ENCODE measurements at regions not wholly inside any gene's neighbourhood (a gene's known extent, or its start where the extent isn't known, plus 50 kb on each side); places are given as distances from the start of the nearest gene placed in this dataset.

DNA sequence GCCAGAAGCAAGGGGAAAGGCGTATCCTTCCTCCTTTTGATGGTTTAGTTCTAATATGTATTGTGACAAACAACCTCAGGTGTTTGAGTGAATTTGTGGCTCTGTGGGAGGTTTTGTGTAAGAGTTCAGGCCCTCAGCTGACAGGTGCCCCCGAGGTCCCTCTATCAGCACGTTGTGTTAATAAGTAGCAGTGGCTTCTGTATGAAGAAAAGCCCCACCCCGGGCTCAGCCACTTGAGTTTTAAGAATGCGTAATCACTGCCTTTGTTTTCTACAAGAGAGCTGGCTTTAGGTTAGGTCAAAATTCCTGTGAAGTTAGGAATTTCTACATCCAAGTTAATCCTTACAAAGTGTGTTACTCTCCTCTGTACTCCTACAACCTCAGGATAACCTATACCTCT is 92.4 kb upstream of the PGBD5 start:
- Histone ChIP-seq H3K9ac (ENCODE audit: low read depth, low read length, poor library complexity, severe bottlenecking) (no peak overlapping the region), H3K4me3 (ENCODE audit: low read length, poor library complexity, severe bottlenecking) (no peak overlapping the region), H3K27me3 (ENCODE audit: insufficient read depth, low read length, poor library complexity, severe bottlenecking) (no peaks in the 10 kb centered on the region), H3K36me3 (ENCODE audit: insufficient read depth, low read length) (no peaks in the 10 kb centered on the region), H3K9me3 (ENCODE audit: insufficient read depth, low read depth, low read length) (no peaks in the 10 kb centered on the region), H3K4me1 (ENCODE audit: insufficient read depth, low read length, poor library complexity, severe bottlenecking) (no peaks in the 10 kb centered on the region), H3K79me2 (ENCODE audit: insufficient read depth, low read length) (no peaks in the 10 kb centered on the region), H3K4me2 (ENCODE audit: low read depth, low read length, poor library complexity, severe bottlenecking) (no peak overlapping the region), H2AFZ (ENCODE audit: low read length) (no peak overlapping the region), H3F3A (ENCODE audit: low read depth) (no peaks in the 10 kb centered on the region), H4K20me1 (ENCODE audit: insufficient read depth, low read length, poor library complexity, severe bottlenecking) (no peaks in the 10 kb centered on the region), H3K9me2 (replicated peaks; ENCODE audit: low read depth, low read length) (no peaks in the 10 kb centered on the region)
- TF ChIP-seq CTCF (conservative IDR thresholded peaks at IDR 0.05; ENCODE audit: low read length) (no peak), EZH2phosphoT487 (IDR thresholded peaks at IDR 0.05; ENCODE audit: borderline replicate concordance) (no peak)

- Histone ChIP-seq H3K36me3 (ENCODE audit: insufficient read depth, low read length) (no peaks in the 10 kb centered on the region), H3F3A (ENCODE audit: low read depth) (no peaks in the 10 kb centered on the region), H3K9ac (ENCODE audit: low read depth, low read length, poor library complexity, severe bottlenecking) (no peak overlapping the region), H2AFZ (ENCODE audit: low read length) (no peak overlapping the region), H3K4me3 (ENCODE audit: low read length, poor library complexity, severe bottlenecking) (no peak overlapping the region), H3K9me2 (replicated peaks; ENCODE audit: low read depth, low read length) (no peaks in the 10 kb centered on the region), H3K4me2 (ENCODE audit: low read depth, low read length, poor library complexity, severe bottlenecking) (no peak overlapping the region), H3K4me1 (ENCODE audit: insufficient read depth, low read length, poor library complexity, severe bottlenecking) (no peaks in the 10 kb centered on the region), H3K27me3 (ENCODE audit: insufficient read depth, low read length, poor library complexity, severe bottlenecking) (no peaks in the 10 kb centered on the region), H3K9me3 (ENCODE audit: insufficient read depth, low read depth, low read length) (no peaks in the 10 kb centered on the region), H3K79me2 (ENCODE audit: insufficient read depth, low read length) (no peaks in the 10 kb centered on the region), H4K20me1 (ENCODE audit: insufficient read depth, low read length, poor library complexity, severe bottlenecking) (no peaks in the 10 kb centered on the region)
- TF ChIP-seq EZH2phosphoT487 (IDR thresholded peaks at IDR 0.05; ENCODE audit: borderline replicate concordance) (no peak), CTCF (conservative IDR thresholded peaks at IDR 0.05; ENCODE audit: low read length) (no peak)
Measured at GRCh38 chr1:230517786-230518185, 91.7 kb upstream of the PGBD5 start.

DNA sequence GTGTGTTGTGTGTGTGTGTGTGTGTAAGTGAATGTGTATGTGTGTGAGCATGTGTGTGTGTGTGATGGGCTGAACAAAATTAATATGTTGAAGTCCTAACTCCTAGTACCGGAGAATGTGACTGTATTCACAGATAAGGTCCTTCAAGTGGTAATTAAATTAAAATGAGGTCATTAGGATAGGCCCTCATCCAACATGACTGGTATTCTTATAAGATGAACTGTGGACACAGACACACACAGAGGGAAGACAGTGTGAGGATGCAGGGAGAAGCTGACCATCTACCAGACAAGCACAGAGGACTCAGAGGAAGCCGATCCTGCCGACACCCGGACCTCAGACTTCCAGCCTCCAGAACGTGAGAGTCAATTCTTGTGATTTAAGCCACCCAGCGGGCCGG is 91.2 kb upstream of the PGBD5 start:
- Histone ChIP-seq H3K79me2 (ENCODE audit: insufficient read depth, low read length) (no peaks in the 10 kb centered on the region), H3K9ac (ENCODE audit: low read depth, low read length, poor library complexity, severe bottlenecking) (no peak overlapping the region), H3F3A (ENCODE audit: low read depth) (no peaks in the 10 kb centered on the region), H3K4me1 (ENCODE audit: insufficient read depth, low read length, poor library complexity, severe bottlenecking) (no peaks in the 10 kb centered on the region), H3K27me3 (ENCODE audit: insufficient read depth, low read length, poor library complexity, severe bottlenecking) (no peaks in the 10 kb centered on the region), H4K20me1 (ENCODE audit: insufficient read depth, low read length, poor library complexity, severe bottlenecking) (no peaks in the 10 kb centered on the region), H3K4me3 (ENCODE audit: low read length, poor library complexity, severe bottlenecking) (no peak overlapping the region), H3K9me3 (ENCODE audit: insufficient read depth, low read depth, low read length) (no peaks in the 10 kb centered on the region), H2AFZ (ENCODE audit: low read length) (no peak overlapping the region), H3K9me2 (replicated peaks; ENCODE audit: low read depth, low read length) (no peaks in the 10 kb centered on the region), H3K4me2 (ENCODE audit: low read depth, low read length, poor library complexity, severe bottlenecking) (no peak overlapping the region), H3K36me3 (ENCODE audit: insufficient read depth, low read length) (no peaks in the 10 kb centered on the region)
- TF ChIP-seq CTCF (conservative IDR thresholded peaks at IDR 0.05; ENCODE audit: low read length), result no peak
- TF ChIP-seq EZH2phosphoT487 (IDR thresholded peaks at IDR 0.05; ENCODE audit: borderline replicate concordance), result no peak

Measured in Loucy (cell line).